Gastrocnemius medialis (tissue), 4 donors: ENCODE measurements at regions not wholly inside any gene's neighbourhood (a gene's known extent, or its start where the extent isn't known, plus 50 kb on each side); places are given as distances from the start of the nearest gene placed in this dataset.

Experiments
- CTCF ChIP-seq, 5 experiments: fragments of 450-650 bp in 3 of 5; fragments of 200-600 bp in 2 of 5; sonication (generic) in 2 of 5; IDR thresholded peaks in 4 of 5; conservative IDR thresholded peaks in 1 of 5; 1 replicate in 4 of 5; 2 replicates in 1 of 5; pipeline ENCODE4 v1.5.1; 2016 to 2019; ENCODE audit warnings: antibody characterized with exemption in 5 of 5, mild to moderate bottlenecking in 3 of 5, moderate library complexity in 3 of 5
- POLR2A ChIP-seq, 2 donors: fragments of 450-650 bp; IDR thresholded peaks; one replicate each; pipeline ENCODE4 v1.6.1; 2017; ENCODE audit warnings: antibody characterized with exemption in 2 of 2, mild to moderate bottlenecking in 2 of 2, moderate library complexity in 2 of 2

- TF ChIP-seq POLR2A (IDR thresholded peaks at IDR 0.05) = no peak
- TF ChIP-seq CTCF (IDR thresholded peaks at IDR 0.05 in 4 of 5, conservative IDR thresholded peaks at IDR 0.05 in 1 of 5) = no peak
Observed at GRCh38 chr9:27671636-27672035, 98.4 kb upstream of the C9orf72 start.
